Fibroblast of peridontal ligament (primary cell): ENCODE measurements at regions not wholly inside any gene's neighbourhood (a gene's known extent, or its start where the extent isn't known, plus 50 kb on each side); places are given as distances from the start of the nearest gene placed in this dataset.

Experiments used
- DNase-seq: peaks from one replicate; pipeline ENCODE4 v3.0.0-alpha.2; 2010; ENCODE audit errors: extremely low read depth

DNA sequence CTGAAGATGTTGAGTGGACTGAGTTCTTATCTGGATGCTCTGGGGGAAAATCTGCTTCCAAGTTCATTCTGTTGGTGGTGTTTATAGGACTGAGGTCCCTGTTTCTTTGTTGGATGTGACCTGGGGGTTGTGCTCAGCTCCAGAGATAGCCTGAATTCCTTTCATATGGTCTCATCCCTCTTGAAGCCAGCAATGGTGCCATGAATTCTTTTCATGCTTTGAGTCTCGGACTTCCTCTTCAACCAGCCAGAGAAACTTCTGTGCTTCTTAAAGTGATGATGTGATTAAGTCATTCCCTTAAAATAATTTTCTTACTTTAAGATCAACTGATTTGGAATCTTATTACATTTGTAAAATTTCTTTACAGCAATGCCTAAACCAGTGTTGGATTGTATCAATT, 233.8 kb upstream of the UGT8 start:
- peak; percentile 93 for DNase-seq

DNA sequence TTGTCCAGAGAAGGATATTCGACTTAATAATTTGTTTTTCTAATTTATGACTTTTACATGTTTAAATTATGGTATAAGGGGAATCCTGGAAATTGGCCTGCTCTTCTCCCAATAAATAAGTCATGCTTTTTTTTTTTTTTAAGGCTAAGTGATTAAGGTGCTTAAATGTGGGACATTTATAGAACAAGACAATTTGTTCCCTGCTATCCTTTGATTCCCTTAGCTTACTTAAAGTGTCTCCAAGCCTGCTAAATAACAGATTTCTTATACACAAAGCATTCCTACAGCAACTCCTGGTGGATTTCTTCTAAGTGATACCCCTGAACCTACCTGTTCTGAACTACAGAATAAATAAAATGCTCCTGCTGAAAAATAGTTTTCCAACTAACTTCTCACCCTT, 233.0 kb upstream of the UGT8 start:
- no peak for DNase-seq

DNA sequence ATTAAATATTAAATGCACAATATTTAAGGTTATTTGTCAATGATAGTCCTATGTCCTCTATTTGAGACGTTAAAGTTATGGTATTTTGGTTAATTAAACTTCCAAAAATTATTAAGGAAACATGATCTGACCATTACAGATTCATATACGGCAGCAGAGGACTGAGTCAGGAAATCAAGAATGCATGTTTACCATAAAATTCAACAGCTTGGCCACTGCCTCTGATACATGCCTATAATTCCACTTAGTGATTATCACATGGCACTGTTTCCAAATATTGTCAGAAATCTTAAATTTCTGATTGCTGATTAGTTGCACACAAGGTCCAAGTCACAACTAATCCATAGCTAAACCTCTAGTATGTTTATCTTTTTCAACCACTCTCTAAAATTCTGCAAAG, 232.2 kb upstream of the UGT8 start:
- peak; percentile 54 for DNase-seq

DNA sequence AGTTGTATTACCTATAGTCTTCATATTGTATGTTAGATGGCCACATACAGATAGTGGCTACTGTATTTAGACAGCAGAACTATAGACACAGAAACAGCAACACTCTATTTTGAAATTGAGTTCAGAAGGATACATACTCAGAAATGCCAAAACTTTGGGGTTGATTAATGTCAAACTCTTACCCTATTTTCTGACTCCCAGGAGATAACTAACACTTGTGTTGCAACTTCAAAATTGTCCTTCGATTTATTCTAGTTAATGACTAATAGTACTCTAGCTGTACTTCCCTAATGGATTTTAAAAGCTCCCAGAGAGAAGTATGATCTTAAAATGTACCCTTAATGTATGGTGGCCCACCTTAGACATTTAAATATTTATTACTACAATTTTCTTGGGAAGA, 229.9 kb upstream of the UGT8 start:
- DNase-seq: no peak

DNA sequence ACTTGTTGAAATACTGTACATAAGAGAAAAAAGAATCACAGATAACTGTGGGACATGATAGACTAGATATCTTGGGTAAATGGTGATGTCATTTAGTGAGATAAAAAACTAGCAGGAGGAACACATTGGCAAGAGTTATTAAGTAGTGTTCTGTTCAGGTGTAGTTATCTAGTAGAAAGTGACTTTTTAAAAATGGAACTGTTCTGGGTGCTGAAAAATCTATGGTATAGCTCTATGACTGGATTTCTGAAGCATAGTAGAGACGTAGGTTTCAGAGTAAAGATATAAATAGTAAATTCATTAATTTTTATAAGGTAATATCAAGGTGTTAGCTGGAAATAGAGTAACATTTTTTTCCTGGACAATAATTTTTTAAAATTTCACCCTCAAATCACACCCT, 225.1 kb upstream of the UGT8 start:
- DNase-seq: no peak

DNA sequence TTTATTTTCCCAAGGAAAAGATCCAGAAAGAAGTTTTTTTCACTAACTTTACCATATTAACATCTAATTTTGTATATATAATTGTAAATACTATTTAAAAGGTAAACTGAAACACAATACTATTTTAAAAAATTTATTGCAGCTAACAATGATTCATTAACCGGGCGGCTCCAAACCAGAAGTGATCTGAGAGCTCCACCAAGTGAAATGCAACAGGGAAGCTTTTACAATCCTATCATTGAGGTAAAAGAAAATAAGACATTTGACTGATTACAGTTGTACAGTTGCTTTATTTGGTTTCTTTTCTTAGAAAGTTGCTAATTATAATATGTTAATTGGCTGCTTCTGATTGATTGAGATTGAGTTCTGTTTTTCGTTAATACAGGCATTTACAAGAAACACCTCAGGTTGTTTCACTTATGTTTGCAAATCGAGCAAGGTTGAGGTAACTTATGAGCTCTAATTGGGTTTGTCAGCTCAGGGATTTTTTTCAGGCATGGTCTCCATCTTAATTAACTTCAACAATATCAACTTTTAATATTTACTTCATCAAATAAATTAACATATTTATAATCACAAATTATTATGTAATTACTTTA, 220.2 kb upstream of the UGT8 start:
- DNase-seq: peak; percentile 82

DNA sequence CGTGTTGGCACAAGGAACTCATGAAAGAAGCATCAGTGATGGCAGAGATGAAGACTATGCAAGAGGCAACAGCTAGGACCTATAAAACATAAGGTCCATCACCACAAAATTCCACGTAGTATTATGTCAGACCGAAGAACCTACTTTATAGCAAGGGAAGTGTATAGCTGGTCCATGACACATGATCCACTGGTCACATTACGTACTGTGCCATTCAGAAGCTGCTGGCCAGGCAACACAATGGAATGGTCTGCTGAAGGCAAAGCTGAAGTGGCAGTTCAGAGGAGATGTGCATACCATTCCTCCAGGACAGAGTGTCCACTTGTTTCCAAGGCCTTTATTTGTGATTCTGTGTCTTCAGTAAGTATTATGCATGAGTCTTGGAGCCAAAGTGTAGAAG, 215.5 kb upstream of the UGT8 start:
- no peak for DNase-seq

DNA sequence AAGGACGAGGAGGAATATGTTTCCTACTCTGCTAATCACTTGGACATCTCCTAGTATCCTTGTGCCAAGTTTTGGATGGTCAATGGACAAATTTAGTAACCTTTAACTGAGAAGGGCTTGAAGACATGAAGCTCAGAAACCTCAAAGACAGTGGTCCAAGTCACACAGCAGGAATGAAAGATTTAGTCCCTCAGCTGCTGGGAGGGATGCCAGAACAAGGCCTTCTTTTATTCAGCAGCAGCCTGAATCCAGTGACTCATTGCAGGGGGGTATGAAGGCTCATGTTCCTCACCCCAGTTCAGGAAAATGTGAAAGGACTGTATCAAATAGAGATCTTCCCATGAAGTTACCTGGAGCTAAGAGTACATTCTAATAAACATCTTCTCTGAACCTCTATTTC, 214.9 kb upstream of the UGT8 start:
- DNase-seq: peak; percentile 90

DNA sequence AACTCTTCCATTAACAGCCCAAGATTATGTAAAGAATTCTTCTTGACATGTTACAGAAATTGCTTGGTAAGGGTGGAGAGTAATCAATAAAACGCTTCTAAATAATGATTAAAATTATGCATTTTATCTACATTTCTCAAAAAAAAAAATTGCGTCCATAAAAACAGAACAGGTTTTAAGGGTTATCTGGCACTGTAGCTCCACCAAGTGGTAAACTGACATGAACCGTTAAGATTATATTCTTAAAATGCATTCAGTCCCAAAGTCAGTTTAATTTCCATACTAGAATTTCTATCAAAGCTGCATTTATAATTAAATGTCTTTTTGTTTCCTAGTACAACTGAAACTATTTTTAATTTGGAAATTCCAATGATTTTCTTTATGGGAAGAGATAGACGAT, 214.0 kb upstream of the UGT8 start:
- DNase-seq: peak; percentile 83

DNA sequence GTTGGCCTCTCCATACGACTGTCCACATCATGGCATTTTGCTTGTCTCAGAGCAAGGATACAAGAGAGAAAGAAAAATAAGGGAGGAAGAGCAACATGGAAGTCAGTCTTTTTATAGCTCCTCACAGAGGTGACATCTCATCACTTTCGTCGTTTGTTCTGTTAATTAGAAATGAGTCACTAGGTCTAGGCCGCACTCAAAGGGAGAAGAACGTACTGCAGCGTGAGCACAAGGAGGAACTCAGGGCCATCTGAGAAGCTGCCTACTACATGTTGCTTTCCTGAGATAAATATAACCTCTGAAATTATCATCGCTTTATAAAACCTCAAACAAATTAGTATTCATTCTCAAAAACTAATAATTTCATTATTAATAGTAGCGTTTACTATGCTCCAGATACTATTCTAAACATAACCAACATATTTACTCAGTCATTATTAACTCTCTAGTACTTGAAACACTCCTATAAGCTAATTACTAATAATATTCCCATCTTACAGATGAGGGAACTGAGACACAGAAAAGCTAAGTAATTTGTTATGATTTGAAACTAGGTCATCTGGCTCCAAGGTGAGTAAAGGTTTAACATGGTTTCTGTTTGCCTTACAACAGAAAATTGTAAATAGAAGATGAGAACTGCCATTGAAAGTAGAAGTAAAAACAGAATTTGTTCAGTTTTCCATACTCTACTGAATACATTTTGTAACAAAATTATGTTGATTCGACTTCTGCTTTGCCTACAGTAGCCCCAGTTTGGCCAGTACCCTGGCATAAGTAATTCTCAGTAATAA, 213.2 kb upstream of the UGT8 start:
- no peak for DNase-seq

DNA sequence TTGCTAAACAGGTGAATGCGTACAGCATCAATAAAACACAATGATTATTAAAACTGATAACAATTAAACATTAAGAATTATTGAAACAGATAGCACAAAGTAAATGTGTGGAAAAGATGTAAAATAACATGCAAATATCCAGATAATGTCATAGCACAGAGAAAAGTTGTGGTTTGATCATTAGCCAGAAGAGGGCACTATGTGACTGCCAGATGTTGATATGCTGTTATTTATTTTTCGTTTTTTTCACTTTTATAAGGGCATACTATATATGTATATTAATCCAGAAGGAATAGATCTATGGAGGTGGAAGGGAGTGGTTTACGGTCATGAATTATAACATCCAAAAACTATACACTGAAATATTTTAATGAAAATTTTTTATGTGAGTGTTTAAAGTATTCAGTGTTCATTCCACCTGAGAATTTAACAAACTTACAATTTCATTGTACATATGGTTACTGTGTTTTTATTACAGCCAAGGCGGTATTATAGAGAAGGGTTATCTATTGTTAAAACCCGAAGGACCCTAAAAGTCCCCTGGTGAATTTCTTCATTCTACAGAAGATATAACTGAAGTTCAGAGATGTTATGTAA, 211.9 kb upstream of the UGT8 start:
- DNase-seq: peak; percentile 73

DNA sequence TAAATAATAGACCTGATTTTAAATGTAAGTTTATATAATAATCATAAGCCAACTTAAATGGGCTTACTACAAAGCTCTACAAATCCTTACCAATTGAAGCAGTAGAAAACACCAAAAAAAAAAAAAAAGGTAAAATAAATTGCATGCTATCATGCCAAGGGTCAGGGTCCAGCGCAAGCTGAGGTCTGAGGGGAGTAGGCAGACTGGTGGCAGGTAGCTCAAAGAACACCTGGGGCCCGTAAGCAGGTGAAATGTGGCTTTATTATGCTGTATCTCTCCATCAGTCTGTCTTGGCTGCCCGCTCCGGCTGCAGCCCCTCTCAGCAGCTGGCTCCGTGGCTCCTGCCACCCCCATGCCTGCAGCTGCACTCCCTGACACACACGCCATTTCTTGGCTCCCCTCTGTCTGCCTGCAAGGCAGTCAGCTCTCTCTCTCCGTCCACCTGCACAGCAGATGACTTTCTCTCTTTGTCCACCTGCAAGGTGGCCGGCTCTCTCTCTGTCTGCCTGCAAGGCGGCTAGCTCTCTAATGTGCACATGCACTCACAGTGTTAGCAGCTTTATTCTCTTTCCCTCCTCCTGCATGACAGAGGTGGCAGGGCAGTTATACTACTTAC, 209.4 kb upstream of the UGT8 start:
- no peak for DNase-seq

DNA sequence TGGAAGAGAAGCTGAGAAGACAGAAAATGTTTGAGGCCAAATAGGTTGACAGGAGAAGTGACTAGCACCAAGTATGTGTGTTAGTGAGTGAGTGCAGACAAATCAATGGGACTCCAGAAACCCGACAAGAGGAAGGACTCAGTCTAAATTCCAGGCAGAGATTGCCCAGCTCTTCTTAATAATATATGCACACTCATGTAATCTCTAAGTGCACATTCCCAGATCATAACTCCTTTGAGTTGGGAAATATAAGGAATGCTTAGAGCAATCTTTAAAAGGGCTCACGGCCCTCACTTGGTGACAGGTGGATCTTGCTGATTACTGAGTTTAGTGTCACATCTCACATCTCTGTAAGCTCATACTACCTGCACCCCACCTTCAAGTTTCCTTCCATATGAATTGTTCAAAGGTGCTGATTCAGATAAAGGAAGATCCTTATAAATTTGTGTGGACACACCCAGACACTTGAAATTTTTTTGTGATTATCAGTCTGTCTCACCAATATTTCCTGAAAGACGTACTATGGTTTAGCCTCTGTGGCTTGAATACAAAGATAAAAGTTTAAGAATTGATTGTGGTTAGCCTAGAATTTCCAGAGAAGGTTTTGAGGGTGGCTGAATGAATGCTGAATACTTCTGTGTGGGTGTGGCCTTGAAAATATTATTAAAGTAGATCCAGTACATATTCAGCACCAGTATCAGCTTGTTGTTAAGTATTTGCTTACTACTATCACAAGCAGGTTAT, 205.1 kb upstream of the UGT8 start:
- DNase-seq: no peak

DNA sequence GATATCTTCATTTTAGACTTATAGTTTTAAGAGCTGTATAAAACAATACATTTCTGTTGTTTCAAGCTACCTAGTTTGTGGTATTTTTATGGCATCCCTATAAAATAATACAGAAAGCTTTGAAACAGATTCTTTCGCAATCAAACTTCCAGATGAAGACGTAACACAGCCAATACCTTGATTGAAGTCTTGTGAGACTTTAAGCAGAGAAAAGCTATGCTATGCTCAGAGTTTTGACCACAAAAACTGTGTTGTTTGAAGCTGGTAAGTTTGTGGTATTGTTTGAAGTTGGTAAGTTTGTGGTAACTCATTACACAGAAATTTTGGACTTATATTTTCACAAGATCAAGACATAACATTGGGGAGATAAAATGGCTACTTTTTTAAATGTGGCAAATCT, 201.8 kb upstream of the UGT8 start:
- no peak for DNase-seq

DNA sequence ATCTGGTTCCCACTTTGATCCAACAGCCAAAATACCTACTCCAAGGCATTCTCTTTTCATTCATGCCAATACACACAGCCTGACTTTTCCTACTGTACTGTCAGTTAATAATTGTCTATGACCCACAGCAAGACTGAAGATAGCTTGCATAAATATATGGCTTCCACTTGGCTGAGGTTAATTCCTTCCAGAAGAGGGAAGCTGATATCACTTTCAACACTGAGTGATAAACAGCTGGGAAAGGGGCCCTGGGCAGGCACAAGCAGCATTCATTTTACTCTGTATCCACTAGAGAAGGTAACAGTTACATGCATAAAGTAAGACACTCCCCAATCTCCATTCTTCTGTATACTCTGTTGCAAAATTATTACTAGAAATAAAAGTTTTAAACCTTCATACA, 200.2 kb upstream of the UGT8 start:
- no peak for DNase-seq

DNA sequence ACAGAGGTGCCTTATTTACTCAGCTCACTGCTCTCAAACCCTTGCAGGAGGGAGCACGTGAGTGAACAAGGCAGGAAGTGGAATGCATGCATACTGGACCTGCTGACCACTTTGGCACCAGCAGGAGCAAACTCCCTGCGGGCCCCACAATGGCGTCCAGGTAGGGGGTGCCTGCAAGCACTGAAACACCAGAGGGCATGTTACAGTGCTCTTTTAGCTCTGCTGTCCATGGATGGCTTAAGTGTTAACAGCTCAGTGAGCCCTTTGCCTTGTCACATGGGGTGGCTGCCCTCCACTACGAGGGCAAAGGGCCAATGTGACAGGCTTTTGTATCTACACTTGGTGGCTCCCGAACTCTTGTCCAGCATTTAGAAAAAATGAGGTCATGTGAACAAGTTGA, 199.5 kb upstream of the UGT8 start:
- no peak for DNase-seq

DNA sequence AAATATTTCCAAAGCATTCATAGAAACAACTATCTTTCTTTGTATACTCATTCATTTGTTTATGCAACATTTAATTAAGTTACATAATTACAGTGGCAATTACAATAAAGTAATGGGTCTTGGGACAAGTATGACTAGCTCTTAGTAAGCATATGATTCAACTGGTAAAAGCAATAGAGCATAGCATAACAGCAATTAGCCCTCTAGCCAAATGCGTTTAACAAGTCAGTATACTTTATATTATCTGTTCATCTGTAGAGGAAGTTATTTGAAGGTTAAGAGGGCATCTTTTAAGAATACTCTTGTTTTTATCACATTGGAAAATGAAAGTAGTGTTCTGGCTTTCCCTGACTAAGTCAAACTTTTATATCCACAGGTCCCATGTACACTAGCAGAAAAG, 198.1 kb upstream of the UGT8 start:
- DNase-seq: no peak

DNA sequence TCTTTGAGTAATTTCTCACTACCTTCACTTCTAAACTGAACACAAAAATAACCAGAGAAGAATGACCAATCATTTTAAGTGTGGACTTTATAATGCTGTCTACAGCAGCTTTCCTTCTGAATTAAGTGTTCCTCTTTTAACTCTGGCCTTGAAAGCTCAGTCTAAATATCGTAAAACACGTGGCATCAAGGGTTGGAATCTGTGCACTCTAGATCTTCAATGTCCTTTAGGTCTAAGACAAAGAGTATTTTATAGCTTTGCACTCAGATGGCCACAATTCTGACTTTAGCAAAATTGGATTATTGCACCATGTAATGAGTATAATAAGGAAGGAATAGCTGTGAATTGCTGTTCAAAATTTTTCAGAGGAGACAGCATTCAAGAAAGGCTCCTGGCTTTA, 197.1 kb upstream of the UGT8 start:
- no peak for DNase-seq

DNA sequence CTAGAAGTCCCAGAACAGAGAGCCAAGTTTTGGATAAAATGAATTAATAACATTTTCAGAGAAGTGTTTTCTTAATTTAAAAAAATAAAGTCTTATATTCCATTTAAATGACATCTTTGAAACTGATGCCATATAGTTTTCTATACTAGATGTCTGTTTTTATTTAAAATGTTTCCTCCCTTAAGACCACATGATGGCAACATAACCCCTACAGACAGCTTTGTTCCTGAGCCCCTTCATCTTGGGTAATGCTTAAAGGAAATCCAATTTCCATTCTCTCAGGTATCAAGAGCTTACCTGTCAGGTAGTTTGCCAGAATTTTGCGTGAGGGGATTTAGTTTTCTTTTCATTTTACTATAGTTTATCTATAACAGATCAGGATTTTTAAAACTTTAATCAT, 181.4 kb upstream of the UGT8 start:
- DNase-seq: no peak

DNA sequence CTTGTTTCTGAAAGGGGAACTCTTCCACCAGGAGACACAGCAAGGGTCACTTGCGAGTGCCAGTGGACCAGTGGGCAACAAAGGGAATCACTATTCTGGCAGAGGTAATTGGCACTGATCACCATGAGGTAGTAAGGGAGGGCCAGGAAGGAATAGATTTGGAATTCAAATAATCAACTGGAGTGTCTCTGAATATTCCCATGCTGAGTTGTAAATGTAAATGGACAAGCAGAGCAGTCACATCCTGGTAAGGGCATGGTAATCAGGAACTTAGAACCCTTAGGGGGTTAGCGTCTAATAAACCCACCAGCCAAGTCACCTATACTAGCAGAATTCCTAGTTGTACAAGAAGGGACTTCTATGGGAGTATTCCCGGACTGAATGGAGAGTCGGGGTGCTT, 178.5 kb upstream of the UGT8 start:
- no peak for DNase-seq

DNA sequence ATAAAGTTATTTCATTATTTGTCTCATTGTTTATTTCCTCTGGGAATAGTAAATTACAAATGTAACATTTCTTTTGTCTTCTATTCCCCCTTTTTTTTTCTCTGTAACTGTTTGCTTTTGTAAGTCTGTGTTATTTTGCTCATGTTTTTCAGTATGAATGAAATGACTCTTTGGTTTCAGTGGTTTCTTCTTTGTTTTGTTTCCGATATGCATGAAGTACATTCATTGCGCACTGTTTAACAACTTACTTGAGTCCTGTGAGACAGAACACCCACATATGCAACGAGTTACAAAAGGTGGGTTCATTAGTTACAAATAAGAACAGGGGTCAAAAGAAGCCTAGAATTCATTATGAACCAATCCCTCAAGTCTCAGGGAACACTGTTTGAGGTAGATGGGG, 175.0 kb upstream of the UGT8 start:
- DNase-seq: no peak

DNA sequence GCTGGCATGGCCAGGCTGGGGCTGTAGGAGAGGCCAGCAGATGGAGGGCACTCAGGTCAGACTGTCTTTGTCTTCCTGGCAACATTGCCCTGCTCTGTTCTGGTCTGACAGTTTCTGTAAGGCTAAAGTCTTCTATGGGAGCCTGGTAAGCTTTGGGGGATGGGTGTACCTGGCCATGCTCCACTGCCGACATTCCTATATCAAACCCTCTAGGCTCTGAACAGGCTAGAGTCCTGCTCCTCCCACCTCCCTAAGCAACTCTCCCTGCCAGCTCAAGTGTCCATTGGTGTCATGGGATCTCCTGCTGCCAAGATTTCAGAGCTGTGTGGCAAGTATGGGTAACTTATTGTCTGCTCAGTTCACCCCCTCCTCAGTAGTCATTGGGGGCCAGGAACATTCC, 163.5 kb upstream of the UGT8 start:
- DNase-seq: no peak
